Tibial nerve (tissue), 4 donors: ENCODE measurements at regions not wholly inside any gene's neighbourhood (a gene's known extent, or its start where the extent isn't known, plus 50 kb on each side); places are given as distances from the start of the nearest gene placed in this dataset.
"Not testable (repeated sequence)": the region's sequence is repeated elsewhere in the genome, so short reads cannot be mapped to it uniquely, and the experiment has no call there.

Experiments
- CTCF ChIP-seq, 5 experiments: fragments of 200-600 bp in 3 of 5; fragments of 450-650 bp in 2 of 5; sonication (generic) in 3 of 5; IDR thresholded peaks; one replicate each; pipeline ENCODE4 v1.5.1; 2016 to 2019; ENCODE audit warnings: antibody characterized with exemption in 5 of 5, mild to moderate bottlenecking in 3 of 5, moderate library complexity in 2 of 5
- EP300 ChIP-seq, 2 donors: sonication (generic); formaldehyde crosslinking; IDR thresholded peaks; one replicate each; pipeline ENCODE4 v1.6.1; 2017; ENCODE audit warnings: antibody characterized with exemption in 2 of 2, mild to moderate bottlenecking in 1 of 2
- POLR2A ChIP-seq, 2 donors: fragments of 450-650 bp; IDR thresholded peaks; one replicate each; pipeline ENCODE4 v1.6.1; 2017; ENCODE audit warnings: antibody characterized with exemption in 2 of 2, mild to moderate bottlenecking in 2 of 2, moderate library complexity in 2 of 2

GRCh38 chr13:87826301-87826700 is 155.1 kb downstream of the SLITRK5 start:
- TF ChIP-seq POLR2A, CTCF, EP300 (IDR thresholded peaks at IDR 0.05): not testable (repeated sequence)
